B cell (primary cell): ENCODE measurements at regions not wholly inside any gene's neighbourhood (a gene's known extent, or its start where the extent isn't known, plus 50 kb on each side); places are given as distances from the start of the nearest gene placed in this dataset. TPM values are rescaled to one million over a fixed set of nuclear protein-coding genes. Genes with fewer than 3 reads are reported as not detected.

Experiments used
- ATAC-seq: fragments of 200-7000 bp; cut with Tn5 transposase; one replicate; pipeline ENCODE4 v1.10.0; 2021; ENCODE audit warnings: low read depth, mild to moderate bottlenecking, moderate number of reproducible peaks, moderate library complexity
- CTCF ChIA-PET: fragments of 350-600 bp; sonication (Branson Sonifier 250); formaldehyde crosslinking; loops from one replicate; lab custom pipeline; 2021; ENCODE audit warnings: antibody characterized with exemption, inconsistent platforms; lab: Charles Lee
- POLR2A ChIA-PET: fragments of 350-600 bp; sonication (Branson Sonifier 250); formaldehyde crosslinking; loops from one replicate; lab custom pipeline; 2021; ENCODE audit warnings: antibody characterized with exemption; lab: Charles Lee
- DNase-seq: peaks from one replicate; pipeline ENCODE4 v3.0.0; 2013
- H2AFZ ChIP-seq: 2 replicates; pipeline ENCODE4 v1.6.1; 2012; ENCODE audit warnings: mild to moderate bottlenecking, low read depth, low read length; ENCODE audit not compliant: insufficient read depth, poor library complexity, severe bottlenecking
- H3K27ac ChIP-seq, 2 donors: 1 replicate in 1 of 2; 2 replicates in 1 of 2; pipeline ENCODE4 v1.5.1; 2012 to 2013; ENCODE audit warnings: low read length in 2 of 2, mild to moderate bottlenecking in 2 of 2, moderate library complexity in 1 of 2
- H3K27me3 ChIP-seq, 4 experiments: fragments of 200-600 bp in 1 of 4; sonication (generic) in 1 of 4; replicated peaks in 1 of 4; 1 replicate in 2 of 4; 2 replicates in 2 of 4; pipeline versions ENCODE4 v1.6.1 to v1.7.0; 2013 to 2016; ENCODE audit warnings: low read length in 3 of 4, mild to moderate bottlenecking in 2 of 4, mixed read lengths in 1 of 4, moderate library complexity in 1 of 4; ENCODE audit not compliant: insufficient read depth in 4 of 4, control insufficient read depth in 3 of 4; ENCODE audit errors: control extremely low read depth in 1 of 4
- H3K36me3 ChIP-seq, 2 experiments: replicated peaks in 1 of 2; 1 replicate in 1 of 2; 2 replicates in 1 of 2; pipeline versions ENCODE4 v1.6.1 to v1.7.1; 2013; ENCODE audit warnings: low read length in 1 of 2; ENCODE audit not compliant: insufficient read depth in 2 of 2, control insufficient read depth in 1 of 2; ENCODE audit errors: control extremely low read depth in 1 of 2, extremely low read depth in 1 of 2
- H3K4me1 ChIP-seq, 2 donors: fragments of 200-600 bp in 1 of 2; sonication (generic) in 1 of 2; 1 replicate in 1 of 2; 2 replicates in 1 of 2; pipeline versions ENCODE4 v1.5.1 to v1.6.1; 2013 to 2017; ENCODE audit warnings: low read length in 2 of 2; ENCODE audit not compliant: control insufficient read depth in 2 of 2, insufficient read depth in 2 of 2
- H3K4me2 ChIP-seq: replicated peaks from 2 replicates; pipeline ENCODE3; 2012; ENCODE audit warnings: mild to moderate bottlenecking, low read depth, low read length; ENCODE audit not compliant: poor library complexity, severe bottlenecking
- H3K4me3 ChIP-seq, 5 experiments: fragments of 200-600 bp in 1 of 5; sonication (generic) in 1 of 5; 1 replicate in 3 of 5; 2 replicates in 2 of 5; pipeline versions ENCODE4 v1.5.1 to v1.7.0; 2011 to 2016; ENCODE audit warnings: low read length in 4 of 5, mild to moderate bottlenecking in 4 of 5, low read depth in 2 of 5, control low read depth in 1 of 5, moderate library complexity in 1 of 5; ENCODE audit not compliant: insufficient read depth in 1 of 5; ENCODE audit errors: control extremely low read depth in 1 of 5, extremely low read depth in 1 of 5
- H3K79me2 ChIP-seq: fragments of 200-600 bp; sonication (generic); one replicate; pipeline ENCODE4 v1.6.0; 2016; ENCODE audit warnings: low read length; ENCODE audit not compliant: control insufficient read depth, insufficient read depth
- H3K9ac ChIP-seq: fragments of 200-600 bp; sonication (generic); 2 replicates; pipeline ENCODE4 v1.6.1; 2017; ENCODE audit warnings: mild to moderate bottlenecking, low read length, moderate library complexity
- H3K9me3 ChIP-seq, 3 donors: one replicate each; pipeline versions ENCODE4 v1.6.1 to v1.7.1; 2013; ENCODE audit warnings: low read length in 2 of 3; ENCODE audit not compliant: control insufficient read depth in 2 of 3, insufficient read depth in 1 of 3; ENCODE audit errors: control extremely low read depth in 1 of 3
- H4K20me1 ChIP-seq: 2 replicates; pipeline ENCODE4 v1.6.0; 2012; ENCODE audit warnings: mild to moderate bottlenecking, low read length; ENCODE audit not compliant: insufficient read depth, control insufficient read depth, poor library complexity, severe bottlenecking
- H3K27ac Mint-ChIP-seq: one replicate; pipeline ENCODE4 v1.8.0; 2021; ENCODE audit warnings: mixed read lengths
- H3K27me3 Mint-ChIP-seq: one replicate; pipeline ENCODE4 v1.8.0; 2021; ENCODE audit warnings: mixed read lengths
- H3K4me1 Mint-ChIP-seq: one replicate; pipeline ENCODE4 v1.8.0; 2021; ENCODE audit warnings: mixed read lengths
- H3K4me3 Mint-ChIP-seq: one replicate; pipeline ENCODE4 v1.8.0; 2021; ENCODE audit warnings: mixed read lengths
- H3K9me3 Mint-ChIP-seq: one replicate; pipeline ENCODE4 v1.8.0; 2022; ENCODE audit warnings: mixed read lengths; ENCODE audit not compliant: insufficient read depth
- CTCF ChIP-seq: fragments of 200-600 bp; IDR thresholded peaks from one replicate; pipeline ENCODE4 v1.8.0; 2022; ENCODE audit warnings: antibody characterized with exemption, mild to moderate bottlenecking
- EZH2 ChIP-seq: IDR thresholded peaks from 2 replicates; pipeline ENCODE4 v1.6.1; 2012; ENCODE audit warnings: borderline replicate concordance, low read depth, mild to moderate bottlenecking, moderate library complexity, low read length; ENCODE audit not compliant: insufficient read depth, poor library complexity, severe bottlenecking
- WGBS: methylation state at CpG from one replicate; pipeline ENCODE4 v1.1.5; 2013; ENCODE audit warnings: missing lambda C conversion rate; ENCODE audit not compliant: insufficient coverage; 5-methylcytosine and 5-hydroxymethylcytosine counted together
- intact Hi-C: fragments of 100-400 bp; cut with micrococcal nuclease; formaldehyde crosslinking; loops from one replicate; pipeline ENCODE4 v1.10.0; 2022
- small RNA-seq: library from RNA; depleted of rRNA; stranded (forward); fragments of <200 nt; gene quantifications from one replicate; pipeline ENCODE3, GENCODE V24; 2012; ENCODE audit warnings: low replicate concordance, low read depth; ENCODE audit not compliant: insufficient read length

GRCh38 chr1:8077120-8077573 lies 51.0 kb upstream of the ERRFI1 start:
- intact Hi-C loops, result no loop called here
- no peaks in the 10 kb centered on the region for H3K9me3 Mint-ChIP-seq
- no peak overlapping the region for H3K27ac Mint-ChIP-seq
- Histone ChIP-seq H4K20me1 (no peaks in the 10 kb centered on the region), H3K4me3 (no peak overlapping the region), H2AFZ (no peak overlapping the region), H3K4me2 (no peak overlapping the region), H3K27me3 (peaks cover 0 to 4% (median 1%) of the 10 kb centered on the region in 4 experiments), H3K9ac (no peak overlapping the region), H3K9me3 (no peaks in the 10 kb centered on the region), H3K27ac (no peak overlapping the region), H3K4me1 (no peaks in the 10 kb centered on the region), H3K79me2 (no peaks in the 10 kb centered on the region), H3K36me3 (no peaks in the 10 kb centered on the region)
- H3K4me1 Mint-ChIP-seq, result no peaks in the 10 kb centered on the region
- no peak for TF ChIP-seq EZH2
- TF ChIP-seq CTCF, result no peak
- peaks cover 47% of the 10 kb centered on the region for H3K27me3 Mint-ChIP-seq
- ChIA-PET CTCF (interaction anchor here (0.6 to 2.0 kb wide), 2 partner anchors 27 to 62 kb away, joined by 3 to 5 read pairs; no protein-coding TSS in a partner anchor), POLR2A (no interaction called here)
- DNase-seq (no peak), ATAC-seq (no peak)
- H3K4me3 Mint-ChIP-seq, result no peak overlapping the region
- WGBS, result 96% methylated on average over 6 of the region's 8 CpGs

- Histone ChIP-seq H3K9me3 (no peaks in the 10 kb centered on the region), H3K4me2 (no peak overlapping the region), H3K27me3 (peaks cover 0 to 4% (median 1%) of the 10 kb centered on the region in 4 experiments), H3K9ac (no peak overlapping the region), H3K79me2 (no peaks in the 10 kb centered on the region), H3K27ac (no peak overlapping the region), H3K4me1 (no peaks in the 10 kb centered on the region), H2AFZ (no peak overlapping the region), H3K36me3 (no peaks in the 10 kb centered on the region), H4K20me1 (no peaks in the 10 kb centered on the region), H3K4me3 (no peak overlapping the region)
- peaks cover 48% of the 10 kb centered on the region for H3K27me3 Mint-ChIP-seq
- WGBS, result 90% methylated on average over 2 of the region's 4 CpGs
- TF ChIP-seq CTCF, result no peak
- no peak for TF ChIP-seq EZH2
- no peak overlapping the region for H3K4me3 Mint-ChIP-seq
- ChIA-PET POLR2A (no interaction called here), CTCF (no interaction called here)
- no peaks in the 10 kb centered on the region for H3K9me3 Mint-ChIP-seq
- no peak for DNase-seq
- no peaks in the 10 kb centered on the region for H3K4me1 Mint-ChIP-seq
- ATAC-seq, result no peak
- intact Hi-C loops, result no loop called here
- no peak overlapping the region for H3K27ac Mint-ChIP-seq
Observed at GRCh38 chr1:8076176-8076575, 50.1 kb upstream of the ERRFI1 start.

Small RNA genes lying in the stretch of these regions (small RNA-seq; reads per million reads assigned to genes)
- gene RNU1-7P, result not detected
